ENCODE measurements at regions not wholly inside any gene's neighbourhood (a gene's known extent, or its start where the extent isn't known, plus 50 kb on each side); places are given as distances from the start of the nearest gene placed in this dataset.

DNA sequence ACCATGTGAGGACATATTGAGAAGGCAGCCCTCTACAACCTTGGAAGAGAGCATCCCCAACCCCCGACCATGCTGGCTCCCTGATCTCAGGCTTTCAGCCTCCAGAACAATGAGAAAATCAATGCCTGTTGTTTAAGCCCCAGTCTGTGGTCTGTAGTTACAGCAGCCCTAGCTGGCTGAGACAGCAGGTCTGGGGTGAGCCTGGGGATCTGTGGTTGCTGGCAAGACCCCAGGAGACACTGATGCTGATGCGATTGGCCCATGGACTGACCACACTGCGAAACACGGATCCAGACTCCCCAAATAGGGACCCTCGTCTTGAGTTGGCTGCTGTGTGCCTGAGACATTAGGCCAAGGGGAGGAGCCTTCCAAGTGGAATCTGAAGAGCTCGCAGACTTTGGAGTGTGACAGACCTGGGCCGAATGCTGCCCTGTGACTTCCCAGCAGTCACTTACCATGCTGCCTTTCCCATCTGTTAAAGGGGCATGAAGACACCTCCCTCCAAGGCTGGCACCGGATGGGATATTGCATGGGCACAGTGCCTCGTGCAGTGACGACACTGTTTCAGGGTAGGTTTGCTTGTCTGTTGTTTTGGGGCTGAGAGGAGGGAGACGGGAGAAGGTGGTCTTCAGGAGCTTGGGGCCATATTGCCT is 147.8 kb upstream of the RPL38 start:
- H3K4me3 ChIP-seq, result no peak overlapping the region
- H3K9me3 ChIP-seq (replicated peaks), result no peaks in the 10 kb centered on the region

DNA sequence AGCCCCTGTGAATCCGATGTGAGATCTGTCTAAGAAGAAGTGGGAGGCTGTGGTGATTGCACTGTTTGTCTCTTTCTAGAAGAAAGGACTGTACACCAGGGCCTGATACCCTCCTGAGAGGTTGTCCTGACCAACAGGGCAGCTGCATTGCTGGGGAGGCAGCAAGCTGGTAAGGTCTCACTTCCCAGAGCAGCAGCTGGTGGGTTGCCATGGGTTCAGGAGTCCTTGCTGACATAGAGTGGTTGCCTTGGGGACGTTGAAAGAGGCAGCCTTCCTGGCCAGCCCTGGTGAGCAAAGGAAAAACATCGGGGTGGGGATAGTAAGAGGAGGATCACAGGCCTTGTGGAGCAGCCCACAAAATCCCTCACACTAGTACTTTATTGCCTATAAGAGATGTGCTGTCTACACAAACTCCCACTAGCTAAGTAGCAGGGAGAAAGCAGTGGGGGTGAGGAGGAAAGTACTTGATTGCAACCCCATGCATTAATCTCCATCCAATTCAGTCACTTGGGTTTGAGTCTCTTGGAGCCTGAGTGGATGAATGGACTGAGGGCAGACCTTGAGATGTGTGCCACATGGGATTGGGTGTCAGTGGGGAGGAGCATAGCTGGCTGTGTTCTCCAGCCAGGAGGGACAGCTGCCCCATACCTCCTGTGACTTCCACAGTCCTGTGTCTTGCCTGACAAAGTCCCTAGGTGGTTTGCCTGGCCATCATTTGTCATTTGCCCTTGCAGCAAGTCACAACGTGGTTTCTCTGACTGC is 143.8 kb upstream of the RPL38 start:
- DNase-seq (ENCODE audit: low read depth in 1 of 2, low spot score in 2 of 2), result no peak
- peaks cover 9% of the 10 kb centered on the region for H3K27me3 ChIP-seq (replicated peaks)
- H3K27ac ChIP-seq, result no peak overlapping the region
- H3K9me3 ChIP-seq (replicated peaks), result no peaks in the 10 kb centered on the region
- H3K36me3 ChIP-seq, result no peaks in the 10 kb centered on the region
- no peaks in the 10 kb centered on the region for H3K4me1 ChIP-seq (replicated peaks)
- no peak overlapping the region for H3K4me3 ChIP-seq

More for the DNA sequence above, 147.8 kb upstream of the RPL38 start:
- Histone ChIP-seq H3K27ac (no peak overlapping the region), H3K36me3 (no peaks in the 10 kb centered on the region), H3K4me1 (replicated peaks) (no peaks in the 10 kb centered on the region), H3K27me3 (replicated peaks) (peaks cover 26% of the 10 kb centered on the region)
- no peak for DNase-seq (ENCODE audit: low read depth in 1 of 2, low spot score in 2 of 2)

DNA sequence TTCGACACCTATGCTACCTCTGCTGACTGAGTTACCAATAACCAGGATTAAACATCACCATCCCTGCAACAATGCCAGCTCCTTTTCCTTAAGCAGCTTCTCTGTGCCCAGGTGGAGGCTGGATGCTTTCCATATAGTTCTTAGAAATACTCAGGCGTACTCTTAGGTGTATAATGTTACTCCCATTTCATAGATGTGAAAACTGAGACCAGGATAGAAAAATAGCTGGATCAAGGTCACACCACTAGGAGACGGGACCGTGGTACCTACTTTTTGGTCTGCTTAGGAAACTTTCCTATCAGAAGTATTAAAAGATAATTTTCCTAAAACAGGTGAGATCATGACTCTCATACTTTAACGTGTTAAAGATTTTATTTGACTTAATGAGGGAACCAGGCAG is 141.7 kb upstream of the RPL38 start:
- Histone ChIP-seq H3K9me3 (replicated peaks) (no peaks in the 10 kb centered on the region), H3K4me3 (no peak overlapping the region), H3K27me3 (replicated peaks) (peaks cover 9% of the 10 kb centered on the region), H3K27ac (no peak overlapping the region), H3K36me3 (no peaks in the 10 kb centered on the region), H3K4me1 (replicated peaks) (no peaks in the 10 kb centered on the region)
- DNase-seq (ENCODE audit: low read depth in 1 of 2, low spot score in 2 of 2), result no peak

DNA sequence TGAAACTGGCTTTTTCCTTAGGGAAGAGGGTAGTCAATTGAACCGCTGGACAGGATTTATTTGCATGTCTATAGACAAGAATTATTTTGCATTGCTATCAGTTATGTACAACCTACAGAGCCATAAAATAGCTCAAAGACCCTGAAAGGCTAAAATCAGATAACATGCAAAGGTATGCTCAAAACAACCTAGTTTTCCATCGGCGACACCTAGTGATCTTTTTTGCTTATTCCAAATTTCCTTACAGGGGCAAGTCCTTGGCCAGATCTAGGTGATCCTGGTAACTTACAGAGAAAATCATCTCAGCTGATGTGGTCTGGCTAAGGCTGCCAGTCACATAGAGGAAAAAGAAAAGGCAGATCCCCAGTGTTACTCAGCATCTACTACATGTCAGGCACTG is 141.2 kb upstream of the RPL38 start:
- H3K4me3 ChIP-seq, result no peak overlapping the region
- H3K36me3 ChIP-seq, result no peaks in the 10 kb centered on the region
- no peak for DNase-seq (ENCODE audit: low read depth in 1 of 2, low spot score in 2 of 2)
- no peaks in the 10 kb centered on the region for H3K4me1 ChIP-seq (replicated peaks)
- H3K27me3 ChIP-seq (replicated peaks), result peaks cover 9% of the 10 kb centered on the region
- H3K27ac ChIP-seq, result no peak overlapping the region
- no peaks in the 10 kb centered on the region for H3K9me3 ChIP-seq (replicated peaks)

DNA sequence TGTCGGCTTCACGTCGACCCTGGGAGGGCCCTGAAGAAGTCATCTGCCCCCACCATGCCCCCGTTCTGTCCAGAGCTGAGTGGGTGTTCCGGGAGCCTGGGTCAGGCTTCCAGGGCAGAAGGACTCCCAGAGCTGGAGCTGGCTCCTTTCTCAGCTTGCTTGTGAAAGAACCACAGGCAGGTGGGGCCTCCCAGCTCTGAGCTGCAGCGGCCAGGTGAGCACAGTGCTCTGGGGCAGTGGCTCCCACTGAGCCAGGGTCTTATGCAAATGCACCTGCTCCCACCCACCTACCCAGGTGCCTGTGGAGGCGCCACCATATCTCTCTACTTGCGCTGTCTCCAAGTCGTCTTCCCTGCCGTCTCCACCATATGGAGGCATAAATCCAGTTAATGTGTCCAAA is 140.0 kb upstream of the RPL38 start:
- H3K27ac ChIP-seq, result no peak overlapping the region
- H3K4me1 ChIP-seq (replicated peaks), result no peaks in the 10 kb centered on the region
- no peaks in the 10 kb centered on the region for H3K36me3 ChIP-seq
- peaks cover 9% of the 10 kb centered on the region for H3K27me3 ChIP-seq (replicated peaks)
- DNase-seq (ENCODE audit: low read depth in 1 of 2, low spot score in 2 of 2), result no peak
- no peak overlapping the region for H3K4me3 ChIP-seq
- H3K9me3 ChIP-seq (replicated peaks), result no peaks in the 10 kb centered on the region

DNA sequence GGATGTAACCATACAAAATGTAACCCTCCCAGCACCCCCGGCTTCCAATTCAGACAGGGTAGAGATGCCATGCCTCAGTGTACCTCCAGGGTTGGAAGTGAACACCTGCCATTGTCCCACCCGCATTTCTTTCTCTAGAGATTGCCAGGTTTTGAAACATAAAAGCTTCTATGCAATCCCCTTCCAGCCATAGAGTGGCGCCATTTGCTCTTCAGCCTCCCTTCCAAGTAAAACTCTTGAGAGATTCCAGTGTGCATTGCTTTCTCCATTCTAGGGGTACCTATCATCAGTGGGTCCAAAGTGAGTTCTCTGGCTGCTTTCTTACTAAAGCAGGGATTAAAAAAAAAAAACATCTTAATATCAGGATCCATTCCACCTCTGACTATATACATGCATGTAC is 133.1 kb upstream of the RPL38 start:
- no peak for DNase-seq (ENCODE audit: low read depth in 1 of 2, low spot score in 2 of 2)
- no peak overlapping the region for H3K27ac ChIP-seq
- H3K4me3 ChIP-seq, result no peak overlapping the region
- no peaks in the 10 kb centered on the region for H3K27me3 ChIP-seq (replicated peaks)
- no peaks in the 10 kb centered on the region for H3K4me1 ChIP-seq (replicated peaks)
- H3K9me3 ChIP-seq (replicated peaks), result no peaks in the 10 kb centered on the region; the same call in 1 of the 2 replicates
- H3K36me3 ChIP-seq, result no peaks in the 10 kb centered on the region

DNA sequence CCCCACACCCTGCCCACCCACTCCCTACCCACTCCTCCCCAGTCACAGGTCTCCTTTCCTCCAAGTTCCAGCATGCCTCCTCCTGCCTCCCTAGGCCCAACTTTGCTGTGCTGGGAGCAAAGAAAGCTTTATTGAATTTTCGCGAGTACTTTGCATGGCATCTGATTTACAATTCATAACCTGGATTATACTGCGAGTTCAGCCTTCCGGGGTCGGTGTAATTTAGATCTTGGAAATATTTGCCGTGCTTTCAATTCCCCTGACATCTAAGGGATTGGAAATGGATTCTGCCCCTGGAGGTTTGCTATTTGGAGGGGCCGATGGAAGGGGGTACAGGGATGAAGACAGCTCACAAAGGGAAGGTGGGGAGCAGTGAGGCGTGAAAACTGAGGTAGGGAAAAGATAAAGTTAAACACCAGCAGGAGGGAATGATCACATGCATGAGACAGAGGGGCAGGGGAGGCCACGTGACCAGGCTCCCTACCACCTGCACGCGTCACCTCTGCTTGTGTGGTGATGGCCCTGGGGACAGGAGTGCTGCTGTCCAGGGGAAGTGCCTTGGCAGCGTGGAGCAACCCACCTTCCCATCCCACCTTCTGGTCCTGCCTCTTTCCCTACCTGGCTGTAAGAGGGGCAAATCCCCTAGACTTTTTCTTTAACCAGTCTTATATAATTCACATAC is 132.3 kb upstream of the RPL38 start:
- DNase-seq (ENCODE audit: low read depth in 1 of 2, low spot score in 2 of 2), result no peak
- no peaks in the 10 kb centered on the region; the same call in 1 of the 2 replicates for H3K9me3 ChIP-seq (replicated peaks)
- no peak overlapping the region for H3K4me3 ChIP-seq
- H3K27me3 ChIP-seq (replicated peaks), result no peaks in the 10 kb centered on the region
- H3K4me1 ChIP-seq (replicated peaks), result no peaks in the 10 kb centered on the region
- H3K36me3 ChIP-seq, result no peaks in the 10 kb centered on the region
- no peak overlapping the region for H3K27ac ChIP-seq

DNA sequence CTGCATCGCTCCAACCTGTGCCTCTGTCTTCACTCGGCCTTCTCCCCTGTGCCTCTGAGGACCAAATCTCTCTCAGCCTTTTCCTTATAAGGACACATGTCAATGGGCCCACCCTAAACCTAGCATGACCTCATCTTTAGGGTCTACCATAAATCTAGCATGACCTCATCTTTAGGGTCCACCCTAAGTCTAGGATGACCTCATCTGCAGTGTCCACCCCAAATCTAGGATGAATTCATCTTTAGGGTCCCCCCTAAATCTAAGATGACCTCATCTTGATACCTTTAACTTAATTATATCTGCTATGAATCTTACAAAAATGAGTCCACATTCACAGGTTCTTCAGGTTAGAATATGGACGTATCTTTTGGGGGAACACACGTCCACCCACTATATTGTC is 131.1 kb upstream of the RPL38 start:
- Histone ChIP-seq H3K9me3 (replicated peaks) (no peaks in the 10 kb centered on the region; the same call in 1 of the 2 replicates), H3K4me1 (replicated peaks) (no peaks in the 10 kb centered on the region), H3K27me3 (replicated peaks) (no peaks in the 10 kb centered on the region), H3K27ac (no peak overlapping the region), H3K4me3 (no peak overlapping the region), H3K36me3 (no peaks in the 10 kb centered on the region)
- DNase-seq (ENCODE audit: low read depth in 1 of 2, low spot score in 2 of 2), result no peak

DNA sequence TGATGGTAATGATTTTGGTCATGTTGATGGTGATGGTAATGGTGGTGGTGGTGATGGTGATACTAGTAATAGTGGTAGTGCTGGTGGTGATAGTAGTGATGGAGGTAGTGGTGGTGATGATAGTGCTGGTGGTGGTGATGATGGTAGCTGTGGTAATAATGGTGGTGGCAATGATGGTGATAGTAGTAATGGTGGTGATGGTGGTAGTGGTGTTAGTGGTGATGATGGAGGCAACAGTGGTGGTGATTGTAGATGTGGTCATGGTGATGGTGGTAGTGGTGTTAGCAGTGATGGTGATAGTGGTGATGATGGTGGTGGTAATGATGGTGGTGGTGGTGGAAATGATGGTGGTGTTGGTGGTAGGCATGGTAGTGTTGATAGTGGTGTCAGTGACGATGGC is 127.0 kb upstream of the RPL38 start:
- H3K27ac ChIP-seq, result no peak overlapping the region
- DNase-seq (ENCODE audit: low read depth in 1 of 2, low spot score in 2 of 2), result no peak

DNA sequence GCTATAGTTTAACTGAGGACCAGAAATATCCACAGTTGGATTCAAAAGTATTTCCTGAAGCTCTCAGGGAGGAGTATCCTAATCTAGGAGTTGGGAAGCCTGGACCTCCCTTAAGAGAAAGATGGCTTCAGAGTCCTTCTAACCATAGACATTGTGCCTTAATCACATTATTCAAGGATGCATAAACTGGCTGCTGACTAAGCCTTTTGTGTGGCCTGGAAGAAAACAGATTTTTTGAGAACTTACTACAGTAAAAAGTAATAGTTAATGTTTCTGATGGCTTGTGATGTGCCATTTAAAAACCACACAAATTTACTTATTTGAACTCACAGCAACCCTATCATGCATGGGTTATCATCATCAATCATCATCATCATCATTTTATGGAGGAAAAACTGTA is 126.2 kb upstream of the RPL38 start:
- H3K9me3 ChIP-seq (replicated peaks), result no peaks in the 10 kb centered on the region

More for the DNA sequence above, 127.0 kb upstream of the RPL38 start:
- Histone ChIP-seq H3K36me3 (no peaks in the 10 kb centered on the region), H3K4me3 (no peak overlapping the region), H3K4me1 (replicated peaks) (no peaks in the 10 kb centered on the region), H3K9me3 (replicated peaks) (no peaks in the 10 kb centered on the region), H3K27me3 (replicated peaks) (no peaks in the 10 kb centered on the region; the same call in 1 of the 2 replicates)

DNA sequence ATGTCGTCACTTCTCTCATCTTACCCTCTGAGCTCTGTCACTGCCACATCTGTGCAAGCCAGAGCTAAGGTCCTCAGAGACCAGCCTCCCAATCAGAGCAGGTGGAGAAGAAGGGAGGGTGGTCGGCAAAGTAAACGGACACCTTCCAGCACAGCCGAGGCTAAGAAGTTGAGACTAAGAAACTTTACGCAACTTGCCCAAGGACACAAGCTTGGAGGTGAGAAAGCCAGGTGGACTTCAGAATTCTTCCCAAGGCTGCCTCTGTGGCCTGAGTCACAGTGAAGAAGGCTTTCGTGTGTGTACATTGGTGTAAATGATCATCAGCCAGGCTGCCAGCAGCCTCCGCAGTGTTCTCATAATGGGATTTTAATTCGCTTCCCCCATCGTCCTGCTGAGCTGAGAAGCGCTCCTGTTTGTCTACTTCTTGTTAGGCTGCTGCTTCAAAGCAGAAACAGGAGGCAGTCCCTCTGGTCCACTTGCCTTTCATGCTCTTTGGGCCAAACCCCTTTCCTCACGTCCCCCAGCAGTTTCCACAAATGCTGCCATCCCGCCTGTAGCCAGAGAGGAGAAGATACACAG is 125.0 kb upstream of the RPL38 start:
- no peaks in the 10 kb centered on the region for H3K36me3 ChIP-seq
- no peak for DNase-seq (ENCODE audit: low read depth in 1 of 2, low spot score in 2 of 2)
- H3K27me3 ChIP-seq (replicated peaks), result no peaks in the 10 kb centered on the region; the same call in 1 of the 2 replicates
- no peaks in the 10 kb centered on the region for H3K4me1 ChIP-seq (replicated peaks)
- no peak overlapping the region for H3K27ac ChIP-seq
- no peaks in the 10 kb centered on the region for H3K9me3 ChIP-seq (replicated peaks)
- H3K4me3 ChIP-seq, result no peak overlapping the region

More for the DNA sequence above, 126.2 kb upstream of the RPL38 start:
- no peaks in the 10 kb centered on the region; the same call in 1 of the 2 replicates for H3K27me3 ChIP-seq (replicated peaks)
- H3K36me3 ChIP-seq, result no peaks in the 10 kb centered on the region
- no peak overlapping the region for H3K4me3 ChIP-seq
- no peak for DNase-seq (ENCODE audit: low read depth in 1 of 2, low spot score in 2 of 2)
- H3K27ac ChIP-seq, result no peak overlapping the region
- H3K4me1 ChIP-seq (replicated peaks), result no peaks in the 10 kb centered on the region

DNA sequence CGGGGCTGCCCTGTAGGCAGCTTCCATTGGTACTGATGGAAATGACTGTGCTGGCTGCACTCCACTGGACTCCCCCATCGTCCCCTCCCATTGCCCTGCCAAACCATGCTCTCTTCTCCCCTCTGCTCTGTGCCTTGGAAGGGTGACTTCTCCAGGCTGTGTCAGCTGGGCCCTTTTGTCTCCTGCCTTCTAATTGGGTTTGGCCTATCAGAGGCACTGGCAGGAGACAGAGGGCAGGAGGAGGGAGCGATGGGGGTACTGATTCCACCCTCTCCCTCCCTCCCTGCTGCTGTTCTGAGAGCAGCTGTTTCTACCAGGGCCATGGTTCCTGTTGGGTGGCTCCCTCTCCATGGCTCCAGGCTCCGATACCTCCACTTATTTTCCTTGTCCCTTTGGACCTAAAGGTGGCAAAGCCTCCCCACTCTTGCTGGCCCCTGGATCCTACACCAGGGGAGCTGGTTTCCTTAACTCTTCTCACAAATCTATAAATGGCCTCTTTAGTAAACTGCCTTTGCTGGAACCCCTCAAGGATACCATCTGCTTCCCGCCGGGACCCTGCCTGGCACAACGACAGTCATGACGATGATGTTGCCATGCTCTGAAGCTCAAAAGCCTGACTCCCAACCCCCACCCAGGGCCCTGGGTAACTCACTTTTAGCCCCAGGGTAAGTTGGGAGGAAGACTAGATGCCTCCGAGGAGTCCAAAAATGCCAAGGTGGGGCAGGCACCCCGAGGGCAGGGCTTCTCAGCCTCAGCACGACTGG is 123.8 kb upstream of the RPL38 start:
- H3K36me3 ChIP-seq, result no peaks in the 10 kb centered on the region
- no peak overlapping the region for H3K4me3 ChIP-seq
- DNase-seq (ENCODE audit: low read depth in 1 of 2, low spot score in 2 of 2), result peak in 1 of 2 experiments; percentile 41
- no peaks in the 10 kb centered on the region for H3K4me1 ChIP-seq (replicated peaks)
- no peak overlapping the region for H3K27ac ChIP-seq
- no peaks in the 10 kb centered on the region; the same call in 1 of the 2 replicates for H3K27me3 ChIP-seq (replicated peaks)
- H3K9me3 ChIP-seq (replicated peaks), result no peaks in the 10 kb centered on the region
